H1 (cell line): ENCODE measurements at regions not wholly inside any gene's neighbourhood (a gene's known extent, or its start where the extent isn't known, plus 50 kb on each side); places are given as distances from the start of the nearest gene placed in this dataset.

Experiments used
- CTCF ChIA-PET: fragments of 300-600 bp; sonication (Branson Sonifier 250); formaldehyde crosslinking; loops from one replicate; lab custom pipeline; 2021; ENCODE audit not compliant: partially characterized antibody; lab: Charles Lee
- POLR2A ChIA-PET: fragments of 300-600 bp; sonication (Branson Sonifier 250); formaldehyde crosslinking; loops from one replicate; lab custom pipeline; 2021; ENCODE audit warnings: inconsistent platforms; ENCODE audit not compliant: partially characterized antibody; lab: Charles Lee
- DNase-seq, 2 experiments: peaks; one replicate each; pipeline versions ENCODE4 v3.0.0 to v3.0.0-alpha.2; 2010 to 2022; ENCODE audit warnings: low spot score in 2 of 2, low read depth in 1 of 2, mixed read lengths in 1 of 2
- FAIRE-seq: peaks from 2 replicates; lab custom pipeline; 2011; peaks lifted over from hg19 to GRCh38; lab: Jason Lieb, UNC
- H2AFZ ChIP-seq: 2 replicates; pipeline ENCODE4 v1.8.1; 2012; ENCODE audit warnings: low read length, inconsistent platforms
- H2AK5ac ChIP-seq: 2 replicates; pipeline ENCODE4 v1.6.1; 2013; ENCODE audit warnings: low read depth, low read length
- H2BK120ac ChIP-seq: replicated peaks from 2 replicates; pipeline ENCODE3; 2013; ENCODE audit warnings: low read depth, low read length, inconsistent platforms
- H2BK12ac ChIP-seq: 2 replicates; pipeline ENCODE4 v1.6.1; 2013; ENCODE audit warnings: low read depth, low read length
- H2BK15ac ChIP-seq: 2 replicates; pipeline ENCODE4 v1.6.1; 2013; ENCODE audit warnings: low read length
- H2BK20ac ChIP-seq: 2 replicates; pipeline ENCODE4 v1.6.1; 2013; ENCODE audit warnings: low read length
- H2BK5ac ChIP-seq: 2 replicates; pipeline ENCODE4 v1.6.1; 2013; ENCODE audit warnings: low read depth, low read length
- H3K14ac ChIP-seq: 2 replicates; pipeline ENCODE4 v1.6.1; 2013; ENCODE audit warnings: inconsistent platforms; ENCODE audit not compliant: insufficient read length
- H3K18ac ChIP-seq: 2 replicates; pipeline ENCODE4 v1.6.1; 2013; ENCODE audit warnings: low read length; ENCODE audit errors: extremely low read depth
- H3K23ac ChIP-seq: 2 replicates; pipeline ENCODE4 v1.6.1; 2013; ENCODE audit warnings: inconsistent platforms; ENCODE audit not compliant: insufficient read length
- H3K23me2 ChIP-seq: 2 replicates; pipeline ENCODE4 v1.6.1; 2013; ENCODE audit warnings: low read depth, low read length
- H3K27ac ChIP-seq: 2 replicates; pipeline ENCODE4 v1.6.1; 2011; ENCODE audit warnings: low read depth, low read length, inconsistent platforms
- H3K27me3 ChIP-seq, 4 experiments: replicated peaks in 1 of 4; 1 replicate in 1 of 4; 2 replicates in 3 of 4; pipeline versions ENCODE4 v1.6.1 to v1.8.1; 2011 to 2013; ENCODE audit warnings: low read length in 3 of 4, mild to moderate bottlenecking in 3 of 4, inconsistent platforms in 2 of 4, mixed read lengths in 2 of 4, moderate library complexity in 1 of 4; ENCODE audit not compliant: control insufficient read depth in 3 of 4, insufficient read depth in 3 of 4; ENCODE audit errors: extremely low read depth in 1 of 4
- H3K36me3 ChIP-seq, 4 experiments: 2 replicates each; pipeline versions ENCODE4 v1.6.1 to v1.8.1; 2011 to 2013; ENCODE audit warnings: mild to moderate bottlenecking in 4 of 4, low read length in 3 of 4, moderate library complexity in 2 of 4, control low read depth in 1 of 4, inconsistent platforms in 1 of 4; ENCODE audit not compliant: insufficient read depth in 4 of 4, control insufficient read depth in 2 of 4
- H3K4ac ChIP-seq: replicated peaks from 2 replicates; pipeline ENCODE3; 2013; ENCODE audit warnings: low read length, low read depth, mixed read lengths, inconsistent platforms; ENCODE audit not compliant: insufficient read length
- H3K4me1 ChIP-seq, 4 experiments: replicated peaks in 1 of 4; 1 replicate in 1 of 4; 2 replicates in 3 of 4; pipeline versions ENCODE4 v1.6.1 to v1.8.1; 2011 to 2013; ENCODE audit warnings: low read length in 3 of 4, inconsistent platforms in 2 of 4, mixed read lengths in 1 of 4; ENCODE audit not compliant: insufficient read depth in 4 of 4, control insufficient read depth in 3 of 4
- H3K4me2 ChIP-seq, 2 experiments: 2 replicates each; pipeline versions ENCODE4 v1.6.1 to v1.8.1; 2011 to 2013; ENCODE audit warnings: low read depth in 2 of 2, low read length in 2 of 2, control low read depth in 1 of 2, inconsistent platforms in 1 of 2, mild to moderate bottlenecking in 1 of 2; ENCODE audit not compliant: insufficient read depth in 1 of 2
- H3K4me3 ChIP-seq, 4 experiments: fragments of 200-600, 300-600 bp in 1 of 4; sonication (generic), shearing (Covaris generic), sonication (Bioruptor Twin) in 1 of 4; 2 replicates each; pipeline versions ENCODE4 v1.5.1 to v1.8.1; 2011 to 2016; ENCODE audit warnings: low read length in 4 of 4, low read depth in 3 of 4, control low read depth in 2 of 4, inconsistent platforms in 2 of 4, mild to moderate bottlenecking in 2 of 4, mixed read lengths in 1 of 4, moderate library complexity in 1 of 4; ENCODE audit not compliant: insufficient read depth in 2 of 4; ENCODE audit errors: extremely low read depth in 1 of 4
- H3K56ac ChIP-seq: replicated peaks from 2 replicates; pipeline ENCODE3; 2013; ENCODE audit warnings: low read depth, mild to moderate bottlenecking, mixed read lengths, low read length, inconsistent platforms; ENCODE audit not compliant: insufficient read length
- H3K79me1 ChIP-seq: 2 replicates; pipeline ENCODE4 v1.6.1; 2013; ENCODE audit warnings: low read depth, low read length, control low read depth
- H3K79me2 ChIP-seq, 2 experiments: 2 replicates each; pipeline versions ENCODE4 v1.6.1 to v1.8.1; 2012 to 2013; ENCODE audit warnings: low read length in 2 of 2, mild to moderate bottlenecking in 2 of 2, inconsistent platforms in 1 of 2; ENCODE audit not compliant: insufficient read depth in 2 of 2, control insufficient read depth in 1 of 2
- H3K9ac ChIP-seq, 4 experiments: replicated peaks in 1 of 4; 1 replicate in 1 of 4; 2 replicates in 3 of 4; pipeline versions ENCODE4 v1.6.1 to v1.8.1; 2011 to 2013; ENCODE audit warnings: low read depth in 3 of 4, low read length in 3 of 4, control low read depth in 2 of 4, mild to moderate bottlenecking in 2 of 4, moderate library complexity in 2 of 4, inconsistent platforms in 1 of 4; ENCODE audit errors: extremely low read depth in 1 of 4
- H3K9me3 ChIP-seq, 2 experiments: 2 replicates each; pipeline versions ENCODE4 v1.6.1 to v1.8.1; 2012 to 2013; ENCODE audit warnings: mild to moderate bottlenecking in 2 of 2, moderate library complexity in 2 of 2, control low read depth in 1 of 2, inconsistent platforms in 1 of 2, low read depth in 1 of 2, low read length in 1 of 2, mixed read lengths in 1 of 2; ENCODE audit not compliant: insufficient read depth in 2 of 2
- H4K20me1 ChIP-seq, 2 experiments: replicated peaks in 1 of 2; 2 replicates each; pipeline versions ENCODE3 to v1.8.1; 2011 to 2013; ENCODE audit warnings: inconsistent platforms in 2 of 2, low read length in 2 of 2, mild to moderate bottlenecking in 1 of 2; ENCODE audit not compliant: insufficient read depth in 2 of 2, control insufficient read depth in 1 of 2
- H4K5ac ChIP-seq: 2 replicates; pipeline ENCODE4 v1.6.1; 2013; ENCODE audit warnings: low read length, low read depth, mixed read lengths, inconsistent platforms; ENCODE audit not compliant: insufficient read length
- H4K8ac ChIP-seq: 2 replicates; pipeline ENCODE4 v1.8.0; 2013; ENCODE audit warnings: mild to moderate bottlenecking, moderate library complexity, low read length, inconsistent platforms; ENCODE audit not compliant: insufficient read depth; ENCODE audit errors: extremely low read depth
- H4K91ac ChIP-seq: replicated peaks from 2 replicates; pipeline ENCODE3; 2013; ENCODE audit warnings: low read length, mixed read lengths, inconsistent platforms; ENCODE audit not compliant: insufficient read length
- ASH2L ChIP-seq: fragments of 200-600, 300-600 bp; sonication (generic); IDR thresholded peaks from one replicate; pipeline ENCODE4 v1.7.1; 2017; ENCODE audit warnings: low read length
- BACH1 ChIP-seq: IDR thresholded peaks from 2 replicates; pipeline ENCODE4 v1.6.1; 2012; ENCODE audit warnings: low read length, improper control_type of control experiment
- CEBPB ChIP-seq: IDR thresholded peaks from 2 replicates; pipeline ENCODE4 v1.6.1; 2012; ENCODE audit warnings: low read depth, low read length
- CTCF ChIP-seq, 3 experiments: IDR thresholded peaks; 1 replicate in 2 of 3; 2 replicates in 1 of 3; pipeline versions ENCODE4 v1.5.1 to v1.6.1; 2011; ENCODE audit warnings: low read length in 3 of 3, mild to moderate bottlenecking in 3 of 3, inconsistent platforms in 2 of 3, low read depth in 1 of 3, moderate library complexity in 1 of 3; ENCODE audit not compliant: insufficient read depth in 1 of 3; ENCODE audit errors: control extremely low read depth in 1 of 3
- EP300 ChIP-seq, 2 experiments: IDR thresholded peaks; 1 replicate in 1 of 2; 2 replicates in 1 of 2; pipeline ENCODE4 v1.6.1; 2011 to 2012; ENCODE audit warnings: low read depth in 2 of 2, low read length in 2 of 2, mild to moderate bottlenecking in 2 of 2, borderline replicate concordance in 1 of 2, inconsistent platforms in 1 of 2, moderate library complexity in 1 of 2
- GTF2F1 ChIP-seq: IDR thresholded peaks from 2 replicates; pipeline ENCODE4 v1.6.1; 2012; ENCODE audit warnings: low read depth, low read length, improper control_type of control experiment, borderline replicate concordance
- RNF2 ChIP-seq: fragments of 200-900, 300-1000 bp; sonication (generic); IDR thresholded peaks from 2 replicates; pipeline ENCODE4 v1.7.1; 2016; ENCODE audit warnings: borderline replicate concordance, low read depth, mild to moderate bottlenecking, antibody characterized with exemption, low read length; ENCODE audit not compliant: poor library complexity, severe bottlenecking; ENCODE audit errors: missing control alignments
- SIX5 ChIP-seq: IDR thresholded peaks from 2 replicates; pipeline ENCODE4 v1.6.1; 2011; ENCODE audit warnings: mild to moderate bottlenecking, low read depth, low read length
- SRF ChIP-seq: IDR thresholded peaks from 2 replicates; pipeline ENCODE4 v1.6.1; 2011; ENCODE audit warnings: mild to moderate bottlenecking, low read depth, low read length, moderate library complexity
- SUZ12 ChIP-seq: fragments of 200-600 bp; sonication (generic); IDR thresholded peaks from 2 replicates; pipeline ENCODE4 v1.6.1; 2012; ENCODE audit warnings: mild to moderate bottlenecking, inconsistent platforms, low read length, moderate library complexity, mixed read lengths
- TAF7 ChIP-seq: optimal IDR thresholded peaks from 2 replicates; pipeline ENCODE3; 2011; ENCODE audit warnings: low read depth, mild to moderate bottlenecking, inconsistent platforms, low read length, moderate library complexity, borderline replicate concordance
- TCF12 ChIP-seq: IDR thresholded peaks from 2 replicates; pipeline ENCODE4 v1.6.1; 2011; ENCODE audit warnings: low read depth, mild to moderate bottlenecking, low read length
- YY1 ChIP-seq: IDR thresholded peaks from 2 replicates; pipeline ENCODE4 v1.6.1; 2011; ENCODE audit warnings: low read depth, mild to moderate bottlenecking, low read length
- WGBS, 2 experiments: shearing (Covaris generic) in 1 of 2; methylation state at CpG; one replicate each; pipeline versions ENCODE4 v1.1.6 to v1.1.7; 2013 to 2015; ENCODE audit warnings: low lambda C conversion rate in 2 of 2, mixed read lengths in 2 of 2, inconsistent platforms in 1 of 2, low coverage in 1 of 2, missing lambda C conversion rate in 1 of 2; ENCODE audit not compliant: insufficient replicate concordance in 2 of 2, insufficient coverage in 1 of 2, insufficient read length in 1 of 2; ENCODE audit errors: extremely low coverage in 1 of 2, missing lambda C conversion rate in 1 of 2; 5-methylcytosine and 5-hydroxymethylcytosine counted together

- DNase-seq = no peak
- Histone ChIP-seq H3K4me1 (no peaks in the 10 kb centered on the region), H3K36me3 (no peaks in the 10 kb centered on the region), H2BK5ac (no peak overlapping the region), H2AFZ (peak overlapping the region; percentile 51; the same call in 1 of the 2 replicates), H3K23me2 (no peaks in the 10 kb centered on the region), H4K8ac (no peak overlapping the region), H3K4me3 (no peak overlapping the region), H3K23ac (no peak overlapping the region), H3K27me3 (no peaks in the 10 kb centered on the region), H3K14ac (no peak overlapping the region), H4K91ac (no peak overlapping the region), H3K9ac (no peak overlapping the region), H3K79me2 (no peaks in the 10 kb centered on the region), H3K27ac (no peak overlapping the region), H3K4ac (no peak overlapping the region), H2BK15ac (no peak overlapping the region), H3K56ac (no peak overlapping the region), H3K18ac (no peak overlapping the region), H4K20me1 (no peaks in the 10 kb centered on the region), H2AK5ac (no peak overlapping the region), H3K4me2 (no peak overlapping the region), H2BK20ac (no peak overlapping the region), H3K9me3 (no peaks in the 10 kb centered on the region), H3K79me1 (no peaks in the 10 kb centered on the region), H4K5ac (no peak overlapping the region), H2BK12ac (no peak overlapping the region), H2BK120ac (no peak overlapping the region)
- WGBS, 2 experiments = 96% methylated on average over 8 of the region's 8 CpGs; no CpG with 5 or more reads in 1 of the 2 experiments
- FAIRE-seq = no peak
- CTCF ChIA-PET = no interaction called here
- POLR2A ChIA-PET = no interaction called here
- no peak for TF ChIP-seq TCF12
- no peak for TF ChIP-seq RNF2
- no peak for TF ChIP-seq TAF7
- TF ChIP-seq CEBPB = no peak
- TF ChIP-seq BACH1 = no peak
- TF ChIP-seq YY1 = no peak
- no peak for TF ChIP-seq SRF
- no peak for TF ChIP-seq ASH2L
- TF ChIP-seq EP300 (IDR thresholded peaks at IDR 0.05; ENCODE audit: borderline replicate concordance in 1 of 2, low read depth in 2 of 2, low read length in 2 of 2) = no peak
- TF ChIP-seq GTF2F1 = no peak
- TF ChIP-seq CTCF (IDR thresholded peaks at IDR 0.05; ENCODE audit: control extremely low read depth in 1 of 3, insufficient read depth in 1 of 3, low read depth in 1 of 3, low read length in 3 of 3) = no peak
- TF ChIP-seq SUZ12 = no peak
- no peak for TF ChIP-seq SIX5
Measured at GRCh38 chr11:25453471-25453870, 878.5 kb upstream of the ANO3 start.
